ENCODE measurements at regions not wholly inside any gene's neighbourhood (a gene's known extent, or its start where the extent isn't known, plus 50 kb on each side); places are given as distances from the start of the nearest gene placed in this dataset.

- Histone ChIP-seq H3K79me2 (ENCODE audit: insufficient read depth, low read length) (no peaks in the 10 kb centered on the region), H4K20me1 (ENCODE audit: control insufficient read depth, insufficient read depth, insufficient read length) (no peaks in the 10 kb centered on the region), H3K4me2 (ENCODE audit: insufficient read depth, insufficient read length, low read length) (no peak overlapping the region), H2BK12ac (ENCODE audit: insufficient read length, low read depth, low read length) (no peak overlapping the region), H3K18ac (ENCODE audit: insufficient read length, low read depth, low read length) (no peak overlapping the region), H4K5ac (ENCODE audit: insufficient read length, low read depth, low read length) (no peak overlapping the region), H3K4ac (ENCODE audit: low read depth, low read length) (no peak overlapping the region), H4K8ac (replicated peaks; ENCODE audit: insufficient read length, low read depth, low read length) (no peak overlapping the region), H3K9me3 (ENCODE audit: control insufficient read depth, low read depth, low read length) (no peaks in the 10 kb centered on the region), H2AK5ac (ENCODE audit: insufficient read length, low read length) (no peak overlapping the region), H2AFZ (ENCODE audit: low read length) (no peak overlapping the region), H3K56ac (ENCODE audit: insufficient read length, low read depth, low read length) (no peak overlapping the region), H4K91ac (ENCODE audit: insufficient read length, low read depth, low read length) (no peak overlapping the region), H3K23me2 (ENCODE audit: insufficient read length, low read depth, low read length, poor library complexity, severe bottlenecking) (no peaks in the 10 kb centered on the region), H3K27ac (ENCODE audit: insufficient read length, low read depth, low read length) (no peak overlapping the region), H2BK120ac (ENCODE audit: low read depth, low read length, poor library complexity, severe bottlenecking) (no peak overlapping the region), H2BK20ac (ENCODE audit: low read depth, low read length, poor library complexity, severe bottlenecking) (no peak overlapping the region), H3K23ac (ENCODE audit: insufficient read length, low read depth, low read length) (no peak overlapping the region), H3K4me1 (ENCODE audit: insufficient read depth, low read length) (peaks cover 5% of the 10 kb centered on the region; the same call in 1 of the 2 replicates), H3K79me1 (ENCODE audit: insufficient read depth, low read depth, low read length, poor library complexity, severe bottlenecking) (no peaks in the 10 kb centered on the region), H2BK15ac (ENCODE audit: low read depth, low read length) (no peak overlapping the region), H3K27me3 (ENCODE audit: insufficient read depth, low read length) (no peaks in the 10 kb centered on the region), H3K9ac (ENCODE audit: extremely low read depth, insufficient read length, low read length) (no peak overlapping the region), H2BK5ac (ENCODE audit: insufficient read length, low read length) (no peak overlapping the region), H3T11ph (ENCODE audit: low read length) (no peak overlapping the region), H3K14ac (ENCODE audit: insufficient read depth, low read length) (no peak overlapping the region)
- Mint-ChIP-seq H3K27me3 (ENCODE audit: low read depth) (peaks cover 7% of the 10 kb centered on the region), H3K27ac (peak overlapping the region in 1 of 3 experiments; percentile 40; a peak in 1 of 7 replicates), H3K4me3 (no peak overlapping the region), H3K4me1 (peaks cover 26 to 28% of the 10 kb centered on the region in 2 experiments), H3K36me3 (ENCODE audit: insufficient read depth in 1 of 3, low read depth in 3 of 3) (no peaks in the 10 kb centered on the region), H3K9me3 (no peaks in the 10 kb centered on the region; a peak in 1 of 5 replicates)
- TF ChIP-seq CTCF (conservative IDR thresholded peaks at IDR 0.05), result no peak
- no CpG with 5 or more reads among the region's 2 CpGs for WGBS (ENCODE audit: extremely low coverage, insufficient read length, low lambda C conversion rate)
- DNase-seq, result no peak
Observed at GRCh38 chr6:53721766-53722165, 56.2 kb upstream of the KLHL31 start.
